SK-N-SH (cell line): ENCODE measurements at regions not wholly inside any gene's neighbourhood (a gene's known extent, or its start where the extent isn't known, plus 50 kb on each side); places are given as distances from the start of the nearest gene placed in this dataset.

Experiments used
- CTCF ChIA-PET: fragments of 300-600, 350-600 bp; formaldehyde crosslinking; extraction: SDS; loops from one replicate; lab custom pipeline; 2021; lab: Yijun Ruan, JAX
- POLR2A ChIA-PET: fragments of 350-600 bp; sonication (Branson Sonifier 250); formaldehyde crosslinking; extraction: SDS; loops from one replicate; lab custom pipeline; 2020; ENCODE audit warnings: antibody characterized with exemption, inconsistent platforms; lab: Yijun Ruan, JAX
- DNase-seq: peaks from one replicate; pipeline ENCODE4 v3.0.0; 2012
- H2AFZ ChIP-seq: fragments of 200-600 bp; sonication (generic); 2 replicates; pipeline ENCODE4 v1.8.1; 2016; ENCODE audit warnings: antibody characterized with exemption, mild to moderate bottlenecking, low read depth
- H3F3A ChIP-seq: fragments of 200-600 bp; sonication (generic); replicated peaks from 2 replicates; pipeline ENCODE3; 2016; ENCODE audit warnings: antibody characterized with exemption, mild to moderate bottlenecking; ENCODE audit not compliant: insufficient read depth
- H3K27ac ChIP-seq, 2 experiments: fragments of 200-500 bp in 1 of 2; fragments of 200-600 bp in 1 of 2; sonication (Bioruptor generic) in 1 of 2; sonication (generic), shearing (Covaris generic) in 1 of 2; 2 replicates each; pipeline versions ENCODE4 v1.5.1 to v1.6.1; 2014 to 2016; ENCODE audit warnings: low read depth in 2 of 2, inconsistent platforms in 1 of 2, low read length in 1 of 2, mild to moderate bottlenecking in 1 of 2, mixed read lengths in 1 of 2
- H3K27me3 ChIP-seq: fragments of 200-600 bp; sonication (generic), shearing (Covaris generic); 2 replicates; pipeline ENCODE4 v1.6.1; 2016; ENCODE audit warnings: mixed run types; ENCODE audit not compliant: insufficient read depth
- H3K36me3 ChIP-seq, 2 experiments: fragments of 200-500 bp in 1 of 2; fragments of 200-600 bp in 1 of 2; sonication (Bioruptor generic) in 1 of 2; sonication (generic) in 1 of 2; replicated peaks in 1 of 2; 2 replicates each; pipeline versions ENCODE3 to v1.5.1; 2014 to 2016; ENCODE audit warnings: low read length in 1 of 2, mild to moderate bottlenecking in 1 of 2; ENCODE audit not compliant: insufficient read depth in 2 of 2, control insufficient read depth in 1 of 2
- H3K4me1 ChIP-seq, 2 experiments: fragments of 200-500 bp in 1 of 2; fragments of 200-600 bp in 1 of 2; sonication (Bioruptor generic) in 1 of 2; sonication (generic), shearing (Covaris generic) in 1 of 2; 2 replicates each; pipeline versions ENCODE4 v1.5.1 to v1.6.1; 2014 to 2016; ENCODE audit warnings: low read depth in 1 of 2, low read length in 1 of 2, mixed run types in 1 of 2; ENCODE audit not compliant: insufficient read depth in 2 of 2, control insufficient read depth in 1 of 2
- H3K4me2 ChIP-seq: fragments of 200-600 bp; sonication (generic), shearing (Covaris generic); 2 replicates; pipeline ENCODE4 v1.6.1; 2017; ENCODE audit warnings: mixed run types
- H3K4me3 ChIP-seq, 2 experiments: fragments of 200-500 bp in 1 of 2; fragments of 200-600 bp in 1 of 2; sonication (Bioruptor generic) in 1 of 2; sonication (generic), shearing (Covaris generic) in 1 of 2; 2 replicates each; pipeline versions ENCODE4 v1.5.1 to v1.8.1; 2014 to 2016; ENCODE audit warnings: low read depth in 2 of 2, inconsistent platforms in 1 of 2, low read length in 1 of 2, mild to moderate bottlenecking in 1 of 2, mixed read lengths in 1 of 2, moderate library complexity in 1 of 2
- H3K79me2 ChIP-seq: fragments of 200-600 bp; sonication (generic); 2 replicates; pipeline ENCODE4 v1.8.1; 2017; ENCODE audit warnings: mild to moderate bottlenecking; ENCODE audit not compliant: insufficient read depth
- H3K9ac ChIP-seq: fragments of 200-600 bp; sonication (generic); 2 replicates; pipeline ENCODE4 v1.6.1; 2017; ENCODE audit warnings: mixed run types
- H3K9me2 ChIP-seq: fragments of 200-600 bp; sonication (generic); 2 replicates; pipeline ENCODE4 v1.6.1; 2017; ENCODE audit warnings: mixed run types
- H3K9me3 ChIP-seq: fragments of 200-600 bp; sonication (generic); 2 replicates; pipeline ENCODE4 v1.6.1; 2017; ENCODE audit warnings: mixed run types, mild to moderate bottlenecking, moderate library complexity
- H4K20me1 ChIP-seq: fragments of 200-600 bp; sonication (generic); 2 replicates; pipeline ENCODE4 v1.6.1; 2017; ENCODE audit warnings: mild to moderate bottlenecking, mixed run types; ENCODE audit not compliant: insufficient read depth
- CHD2 ChIP-seq: fragments of 150-350 bp; IDR thresholded peaks from 2 replicates; pipeline ENCODE4 v1.6.1; 2018; ENCODE audit warnings: low read length; ENCODE audit not compliant: partially characterized antibody
- EZH2phosphoT487 ChIP-seq: fragments of 200-600 bp; sonication (generic); IDR thresholded peaks from 2 replicates; pipeline ENCODE4 v1.6.1; 2017; ENCODE audit warnings: low read depth, mixed run types, mild to moderate bottlenecking, antibody characterized with exemption, moderate library complexity, borderline replicate concordance
- FOXJ3 ChIP-seq: sonication (generic); formaldehyde crosslinking; IDR thresholded peaks from 2 replicates; pipeline ENCODE4 v1.5.1; 2020; ENCODE audit warnings: mild to moderate bottlenecking, missing genetic modification reagents
- GATA2 ChIP-seq: sonication (generic); formaldehyde crosslinking; IDR thresholded peaks from 2 replicates; pipeline ENCODE4 v1.5.0; 2020; ENCODE audit warnings: mild to moderate bottlenecking, missing genetic modification reagents
- IRF3 ChIP-seq: fragments of 150-350 bp; IDR thresholded peaks from 2 replicates; pipeline ENCODE4 v1.6.1; 2016; ENCODE audit warnings: mild to moderate bottlenecking, low read depth, low read length
- JUND ChIP-seq: IDR thresholded peaks from 2 replicates; pipeline ENCODE4 v1.4.0; 2012
- NFIC ChIP-seq: IDR thresholded peaks from 2 replicates; pipeline ENCODE4 v1.4.0; 2012; ENCODE audit warnings: borderline replicate concordance
- NRF1 ChIP-seq: IDR thresholded peaks from 2 replicates; pipeline ENCODE4 v1.6.1; 2012; ENCODE audit warnings: low read depth, mild to moderate bottlenecking, low read length
- POLR2AphosphoS5 ChIP-seq: IDR thresholded peaks from 2 replicates; pipeline ENCODE4 v1.6.1; 2012; ENCODE audit warnings: low read depth, low read length
- RAD21 ChIP-seq: IDR thresholded peaks from 2 replicates; pipeline ENCODE4 v1.6.1; 2012; ENCODE audit warnings: mild to moderate bottlenecking, low read length
- REST ChIP-seq: IDR thresholded peaks from 2 replicates; pipeline ENCODE4 v1.6.1; 2012; ENCODE audit warnings: mild to moderate bottlenecking, low read depth, low read length, moderate library complexity
- SMC3 ChIP-seq: IDR thresholded peaks from 2 replicates; pipeline ENCODE4 v1.6.1; 2012; ENCODE audit warnings: low read depth, low read length, improper control_type of control experiment
- TCF12 ChIP-seq: IDR thresholded peaks from 2 replicates; pipeline ENCODE4 v1.4.0; 2012
- TEAD4 ChIP-seq: IDR thresholded peaks from 2 replicates; pipeline ENCODE4 v1.4.0; 2012; ENCODE audit warnings: mild to moderate bottlenecking, borderline replicate concordance; ENCODE audit not compliant: insufficient read depth
- USF2 ChIP-seq: fragments of 150-350 bp; IDR thresholded peaks from 2 replicates; pipeline ENCODE4 v1.6.1; 2017; ENCODE audit warnings: antibody characterized with exemption, low read length, low read depth, borderline replicate concordance
- YY1 ChIP-seq: IDR thresholded peaks from 2 replicates; pipeline ENCODE4 v1.4.0; 2012; ENCODE audit warnings: low read depth, mild to moderate bottlenecking
- ZBTB33 ChIP-seq: IDR thresholded peaks from 2 replicates; pipeline ENCODE4 v1.4.0; 2012; ENCODE audit warnings: low read depth, borderline replicate concordance
- WGBS: methylation state at CpG from one replicate; pipeline ENCODE4 v1.1.6; 2017; ENCODE audit warnings: low lambda C conversion rate; 5-methylcytosine and 5-hydroxymethylcytosine counted together

GRCh38 chr2:67985586-67985985, 77.2 kb downstream of the C1D start:
- Histone ChIP-seq H3K9me3 (no peaks in the 10 kb centered on the region), H3K4me1 (no peaks in the 10 kb centered on the region), H3K79me2 (no peaks in the 10 kb centered on the region), H3K36me3 (no peaks in the 10 kb centered on the region), H4K20me1 (no peaks in the 10 kb centered on the region), H3K27ac (no peak overlapping the region), H3K27me3 (no peaks in the 10 kb centered on the region), H2AFZ (no peak overlapping the region), H3K4me2 (no peak overlapping the region), H3K9me2 (no peaks in the 10 kb centered on the region), H3F3A (no peaks in the 10 kb centered on the region), H3K4me3 (no peak overlapping the region), H3K9ac (no peak overlapping the region)
- DNase-seq = no peak
- 94% methylated on average over 2 of the region's 2 CpGs for WGBS
- CTCF ChIA-PET = no interaction called here
- TF ChIP-seq NRF1 (no peak), GATA2 (no peak), CHD2 (no peak), USF2 (no peak), TEAD4 (no peak), IRF3 (no peak), NFIC (no peak), FOXJ3 (CRISPR knock-in tag) (no peak), POLR2AphosphoS5 (no peak), TCF12 (no peak), RAD21 (no peak), ZBTB33 (no peak), YY1 (no peak), EZH2phosphoT487 (no peak), JUND (no peak), REST (no peak), SMC3 (no peak)
- POLR2A ChIA-PET = no interaction called here
